EL (cell line): ENCODE measurements at regions not wholly inside any gene's neighbourhood (a gene's known extent, or its start where the extent isn't known, plus 50 kb on each side); places are given as distances from the start of the nearest gene placed in this dataset.
A peak's percentile ranks its signal among the peaks of the same experiment; 100 is the strongest.

Source experiments
- DNase-seq: peaks from one replicate; pipeline ENCODE4 v3.0.0-alpha.2; 2016

DNA sequence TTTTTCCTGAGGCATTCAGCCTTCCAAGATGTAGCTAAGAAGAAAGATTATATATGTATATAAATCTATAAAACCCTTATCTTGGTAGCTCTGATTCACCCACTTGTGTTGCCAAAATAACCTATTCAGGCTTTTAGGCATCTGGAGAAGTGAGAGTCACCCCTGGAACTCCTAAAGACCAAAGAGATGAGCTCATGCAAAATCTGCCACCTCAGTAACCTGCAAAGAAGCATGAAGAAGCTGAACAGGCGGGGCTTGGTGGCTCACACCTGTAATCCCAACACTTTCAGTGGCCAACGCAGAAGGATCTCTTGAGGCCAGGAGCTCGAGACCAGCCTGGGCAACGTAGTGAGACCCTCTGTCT is 393.7 kb downstream of the FOXO1 start:
- DNase-seq = peak; percentile 45

DNA sequence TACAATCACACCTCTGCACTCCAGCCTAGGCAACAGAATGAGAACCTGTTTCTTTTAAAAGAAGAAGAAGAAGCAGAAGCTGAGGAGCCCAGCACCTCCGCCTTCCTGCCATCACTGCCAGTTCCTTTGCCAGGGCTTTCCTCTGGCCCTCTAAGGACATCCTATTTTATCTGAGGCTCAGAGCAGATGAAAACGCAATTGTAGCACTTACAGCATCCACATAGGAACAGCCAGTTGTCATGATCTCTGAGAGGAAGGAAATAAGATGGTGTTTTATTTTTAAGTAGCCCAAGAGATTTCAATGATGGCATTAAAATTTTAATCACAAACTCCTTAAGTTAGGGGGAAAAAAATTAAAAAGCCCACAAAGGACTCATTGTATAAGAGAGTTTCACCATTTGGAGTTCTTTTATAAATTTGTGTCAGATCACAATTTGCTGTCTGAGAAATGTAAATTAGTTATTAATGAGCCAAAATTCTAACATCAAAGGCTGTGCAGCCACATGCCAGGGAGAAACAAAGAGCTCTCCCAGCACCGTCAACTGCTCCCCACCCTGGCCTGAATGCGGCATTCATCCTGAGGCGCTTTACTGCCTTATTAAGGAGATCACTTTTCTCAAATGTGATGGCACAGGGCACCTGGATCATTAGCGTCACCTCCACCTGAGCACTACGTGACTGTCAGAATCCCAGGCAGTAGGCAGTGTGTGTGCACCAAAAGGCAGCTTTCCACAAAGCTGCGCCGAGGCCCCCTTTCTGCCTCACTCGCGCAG is 393.0 kb downstream of the FOXO1 start:
- no peak for DNase-seq

DNA sequence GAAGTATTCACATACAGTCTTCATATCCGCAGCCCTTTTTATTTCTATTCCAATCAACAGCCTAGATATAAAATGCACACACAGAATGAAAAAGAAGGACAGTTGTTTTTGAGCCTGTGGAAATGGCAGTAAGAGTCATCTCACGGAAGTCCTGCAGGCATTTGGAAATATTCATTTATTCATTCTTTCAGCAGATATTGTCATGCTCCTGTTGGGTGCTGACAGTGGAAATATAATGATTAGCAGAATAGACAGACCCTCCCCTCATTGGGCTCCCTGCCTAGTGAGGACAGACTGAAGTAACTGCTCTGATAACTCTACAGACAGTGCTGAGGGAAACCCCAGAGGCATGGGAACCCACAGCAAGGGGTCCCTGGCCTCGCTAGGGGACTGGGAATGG is 392.3 kb downstream of the FOXO1 start:
- DNase-seq = no peak

DNA sequence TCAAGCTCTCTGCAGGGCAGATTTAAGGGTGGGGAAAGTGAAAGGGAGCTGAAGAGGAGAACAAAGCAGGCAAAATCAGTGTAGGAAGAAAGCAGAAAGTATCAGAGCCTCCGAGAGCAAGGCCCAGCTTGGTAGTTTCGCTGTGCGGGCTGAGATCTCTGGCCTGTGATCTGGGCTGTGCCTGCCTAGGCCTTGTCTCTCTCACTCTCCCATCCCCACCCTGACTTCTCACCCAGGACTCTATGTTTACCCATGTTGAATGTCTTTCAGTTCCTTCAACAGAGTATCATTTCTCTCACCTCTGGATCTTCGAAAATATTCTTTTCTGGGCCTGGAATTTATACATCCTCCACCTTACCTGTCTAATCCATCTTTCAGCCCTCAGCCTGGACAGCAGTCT is 391.3 kb downstream of the FOXO1 start:
- DNase-seq = no peak

DNA sequence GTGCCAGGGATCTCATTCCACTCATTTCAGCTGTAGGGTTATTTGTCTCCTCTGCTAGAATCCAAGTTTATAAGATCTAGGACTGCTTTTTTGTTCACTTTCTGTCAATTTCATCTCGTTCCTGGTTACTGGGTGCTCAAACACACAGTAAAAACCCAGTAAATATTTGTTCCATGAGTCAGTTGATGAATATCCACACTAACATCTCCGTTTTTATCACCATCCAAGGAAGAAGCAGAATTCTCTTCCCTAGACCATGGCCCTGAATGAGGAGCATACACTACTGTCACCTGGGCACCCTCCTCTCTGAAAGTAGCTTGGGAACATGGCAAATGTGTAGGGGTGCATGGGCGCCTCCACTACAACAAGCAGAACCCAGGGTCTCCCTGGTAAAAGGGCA is 390.8 kb downstream of the FOXO1 start:
- peak; percentile 71 for DNase-seq

DNA sequence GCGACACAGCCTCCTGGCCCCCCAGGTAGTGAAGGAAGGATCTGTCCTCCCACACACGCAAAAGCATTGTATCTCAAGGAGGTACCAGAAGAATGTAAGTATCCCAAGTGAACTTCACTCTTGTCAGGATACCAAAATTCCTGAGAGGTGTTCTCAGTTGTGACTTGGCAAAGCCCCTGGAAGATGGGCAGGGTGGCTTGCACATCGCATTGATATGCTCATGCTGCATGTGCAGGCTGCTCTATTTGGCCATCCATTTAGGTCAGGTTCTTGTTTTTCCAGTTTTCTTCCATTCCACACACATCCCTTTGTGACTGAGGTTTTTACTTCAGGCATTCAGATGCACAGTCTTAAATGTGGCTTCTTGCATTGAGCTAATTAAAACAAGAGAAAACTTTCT is 382.8 kb downstream of the FOXO1 start:
- no peak for DNase-seq

DNA sequence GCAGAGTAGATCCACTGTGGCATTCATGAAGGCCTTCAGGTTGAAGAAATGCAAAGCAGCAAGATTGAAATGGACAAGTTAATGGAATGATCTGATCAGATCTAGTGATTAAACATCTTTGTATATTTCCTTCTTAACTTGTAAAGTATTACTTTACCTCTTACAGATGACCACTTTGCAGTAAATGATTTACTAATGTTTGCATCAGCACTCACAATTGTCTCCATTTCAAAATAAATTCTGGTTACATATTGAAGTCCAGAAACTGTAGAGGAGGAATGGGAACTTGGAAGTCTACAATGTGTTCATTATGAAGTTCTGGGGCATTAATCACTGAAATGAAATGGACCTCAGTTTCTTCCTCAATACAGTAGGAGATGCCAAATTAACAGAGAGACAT is 380.8 kb downstream of the FOXO1 start:
- no peak for DNase-seq

DNA sequence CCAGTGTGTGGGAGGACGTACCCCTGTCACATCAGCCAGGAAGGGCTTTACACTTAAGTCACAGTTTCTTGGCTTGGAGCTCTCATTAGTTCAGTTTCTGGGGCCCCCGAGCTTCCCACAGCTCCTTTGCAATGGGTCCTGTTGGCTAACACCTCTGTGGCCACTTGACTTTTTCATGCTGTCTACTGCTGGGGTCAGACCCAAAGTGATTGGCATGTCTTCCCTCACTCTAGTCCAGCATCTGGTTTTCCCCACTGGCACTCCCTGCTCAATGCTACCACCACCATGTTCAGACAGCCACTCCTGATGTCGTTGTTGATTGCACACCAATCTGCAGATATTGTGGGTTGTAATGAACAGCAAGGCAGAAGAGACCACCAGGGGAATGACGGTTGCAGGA is 379.0 kb downstream of the FOXO1 start:
- DNase-seq = no peak

DNA sequence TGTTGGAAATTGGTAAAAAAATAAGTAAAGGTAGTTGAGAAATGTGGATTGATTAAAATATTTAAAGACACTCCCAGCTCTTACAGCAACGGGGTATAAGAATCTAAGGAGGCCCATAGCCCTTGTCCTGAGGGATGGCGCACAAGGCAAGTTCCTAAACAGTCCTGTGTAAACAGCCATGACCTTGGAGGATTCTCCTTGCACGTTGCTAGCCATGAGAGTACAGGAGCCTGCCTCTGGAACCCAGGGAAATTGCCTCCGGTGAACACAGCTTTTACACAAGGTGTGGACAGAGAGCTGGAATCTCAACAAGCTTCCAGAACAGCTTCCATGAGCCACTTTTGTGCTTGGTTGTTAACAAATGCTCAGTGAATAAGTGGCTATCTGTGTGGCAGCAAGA is 378.2 kb downstream of the FOXO1 start:
- DNase-seq = no peak

DNA sequence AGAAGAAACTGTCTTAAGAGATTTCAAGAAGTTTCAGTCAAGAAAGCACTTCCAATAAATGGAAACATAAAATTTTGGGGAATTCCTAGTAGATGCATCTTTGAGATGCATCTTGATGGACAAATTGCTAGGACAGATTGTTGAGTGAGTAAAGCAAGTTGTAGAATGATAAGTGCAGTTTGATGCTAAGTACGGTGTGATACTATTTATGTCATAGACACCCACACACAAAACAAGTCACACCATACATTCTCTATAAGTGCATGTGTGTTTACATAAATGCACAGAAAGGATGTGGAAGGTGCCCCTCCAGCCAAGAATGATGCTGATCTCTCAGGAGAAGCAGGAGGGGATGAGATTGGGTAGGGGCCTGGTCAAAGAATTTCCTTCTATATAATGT is 375.7 kb downstream of the FOXO1 start:
- no peak for DNase-seq

DNA sequence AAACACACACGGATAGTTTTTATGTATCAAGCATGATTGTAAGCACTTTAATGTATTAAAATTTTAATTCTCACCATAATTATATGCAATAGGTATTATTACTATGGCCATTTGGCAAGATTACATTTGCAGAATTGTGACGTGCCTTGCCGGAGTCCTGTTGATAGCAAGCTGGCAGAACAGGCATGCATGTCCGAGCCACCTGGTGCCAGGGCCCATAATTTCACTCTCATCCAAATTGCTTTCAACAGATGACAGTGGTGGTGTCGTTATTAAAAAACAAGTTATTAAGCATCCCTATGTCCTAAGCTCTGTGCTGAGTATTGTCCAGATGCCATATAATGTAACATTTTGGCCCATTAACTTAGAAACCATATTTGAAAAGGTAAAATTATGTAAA is 374.3 kb downstream of the FOXO1 start:
- DNase-seq = no peak

DNA sequence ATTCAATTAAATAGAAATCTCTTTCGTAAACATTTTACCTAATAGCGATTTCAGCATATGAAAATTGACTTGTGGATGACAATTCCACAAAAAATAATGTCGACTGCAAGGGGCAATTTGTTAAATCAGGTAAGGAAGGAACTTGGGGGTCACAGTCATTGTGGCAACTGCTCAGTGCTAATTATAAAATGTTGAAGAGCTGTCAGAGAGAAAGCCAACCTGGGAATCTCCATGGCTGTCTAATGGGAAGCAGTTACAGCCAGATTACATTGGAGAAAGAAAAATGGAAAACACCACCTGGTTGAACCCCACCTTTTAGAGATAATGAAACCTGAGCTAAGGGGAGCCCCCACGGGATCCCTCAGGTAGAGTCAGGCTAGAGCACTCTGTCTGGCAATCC is 373.9 kb downstream of the FOXO1 start:
- DNase-seq = no peak

DNA sequence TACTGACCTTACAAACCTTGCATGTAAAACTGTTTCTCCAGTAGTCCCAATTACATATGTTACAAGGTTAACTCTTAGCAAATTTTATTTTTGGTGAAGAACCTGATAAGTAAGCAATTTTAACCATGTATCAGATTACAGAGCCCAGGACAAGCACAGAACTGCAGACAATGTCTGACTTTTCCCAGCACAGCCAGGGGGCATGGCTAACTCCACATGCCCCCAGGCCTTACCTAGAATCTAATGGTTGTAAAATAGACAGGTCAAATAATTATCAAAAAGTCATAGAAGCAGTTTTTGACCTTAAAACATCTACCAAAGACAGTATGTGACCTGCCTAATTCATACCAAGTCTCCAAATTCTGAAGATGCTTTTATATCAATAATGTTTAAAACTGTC is 364.1 kb downstream of the FOXO1 start:
- DNase-seq = no peak

DNA sequence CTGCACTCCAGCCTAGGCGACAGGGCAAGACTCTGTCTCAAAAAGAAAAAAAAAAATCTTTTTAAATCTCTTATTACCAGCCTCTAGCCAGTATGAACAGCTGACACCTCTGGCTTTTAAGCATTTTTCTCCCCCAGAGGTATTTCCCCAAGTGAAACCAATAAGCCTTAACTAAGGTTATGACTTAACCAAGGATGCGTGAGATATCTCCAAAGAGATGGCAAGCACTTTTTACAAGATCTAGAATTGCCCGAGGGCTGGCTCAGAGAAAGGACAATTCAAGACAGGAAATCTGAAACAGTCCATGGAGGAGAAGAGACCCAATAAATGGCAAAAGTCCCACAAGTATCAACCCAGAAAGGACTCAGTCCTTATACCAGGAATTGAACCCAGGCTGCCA is 362.1 kb downstream of the FOXO1 start:
- no peak for DNase-seq

DNA sequence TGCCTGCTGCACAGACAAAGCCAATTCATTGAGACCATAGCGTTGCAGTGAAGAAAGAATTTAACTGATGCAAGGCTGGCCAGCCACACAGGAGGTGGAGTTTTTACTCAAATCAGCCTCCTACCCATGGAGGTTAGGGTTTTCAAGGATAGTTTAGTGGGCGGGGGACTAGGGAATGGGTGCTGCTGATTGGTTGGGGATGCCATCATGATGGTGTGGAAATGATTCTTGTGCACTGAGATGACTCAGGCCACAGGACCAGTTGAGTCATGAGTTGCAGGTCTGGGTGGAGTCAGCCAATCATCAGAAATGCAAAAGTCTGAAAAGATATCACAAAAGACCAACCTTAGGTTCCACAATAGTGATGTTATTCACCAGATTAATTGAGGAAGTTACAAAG is 359.6 kb downstream of the FOXO1 start:
- DNase-seq = no peak

DNA sequence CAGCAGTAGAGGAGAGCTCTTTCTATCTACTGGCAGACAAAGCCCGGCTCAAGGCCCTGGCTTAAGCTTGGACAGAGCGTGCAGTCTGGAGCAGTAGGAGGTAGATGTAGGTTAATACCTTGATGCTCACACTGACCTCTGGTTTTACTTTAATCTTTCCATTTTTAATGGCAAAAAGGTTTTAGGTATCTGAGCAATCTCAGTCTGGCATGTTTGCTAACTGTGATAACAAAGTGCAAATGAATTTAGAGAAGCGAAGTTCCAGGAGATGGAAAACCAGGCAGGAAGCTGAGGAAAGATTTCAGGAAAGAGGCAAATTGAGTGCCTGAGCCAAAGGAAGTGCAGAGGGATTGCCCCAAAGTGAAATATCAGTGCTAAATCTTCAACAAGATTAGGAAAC is 356.6 kb downstream of the FOXO1 start:
- DNase-seq = no peak

DNA sequence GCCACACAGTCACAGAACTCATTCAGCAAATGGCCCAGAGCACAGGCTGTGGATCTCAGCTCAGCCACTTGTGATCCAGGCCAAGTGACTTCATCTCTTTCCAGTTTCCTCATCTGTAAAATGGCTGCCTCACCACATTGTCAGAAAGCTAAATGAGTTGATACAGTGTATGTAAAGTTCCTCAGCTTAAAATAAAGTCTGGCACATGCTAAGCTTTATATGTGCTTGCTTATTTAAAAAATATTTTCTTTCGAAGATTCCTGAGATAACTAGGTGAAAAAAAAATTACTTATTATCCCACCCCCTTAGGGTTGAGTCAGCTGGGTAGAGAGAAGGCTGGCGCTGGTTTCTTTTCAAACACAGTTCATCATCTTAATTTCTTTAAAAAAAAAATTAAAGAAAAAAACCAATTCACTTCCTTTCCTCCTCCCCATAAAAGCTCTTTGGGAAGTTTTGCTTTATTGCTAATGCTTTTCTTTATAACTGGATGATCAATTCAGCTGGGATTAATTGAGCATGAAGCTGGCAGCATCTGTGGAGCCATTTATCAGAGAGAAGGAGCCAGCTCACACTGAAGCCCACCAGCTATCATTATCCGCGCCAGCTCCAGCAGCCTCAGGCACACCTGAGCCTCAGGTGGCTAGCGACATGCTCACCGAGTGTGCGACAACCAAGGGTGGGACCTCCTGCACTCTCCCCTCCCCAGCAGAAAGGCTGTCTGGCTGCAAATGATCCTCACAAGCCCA is 354.9 kb downstream of the FOXO1 start:
- DNase-seq = no peak

DNA sequence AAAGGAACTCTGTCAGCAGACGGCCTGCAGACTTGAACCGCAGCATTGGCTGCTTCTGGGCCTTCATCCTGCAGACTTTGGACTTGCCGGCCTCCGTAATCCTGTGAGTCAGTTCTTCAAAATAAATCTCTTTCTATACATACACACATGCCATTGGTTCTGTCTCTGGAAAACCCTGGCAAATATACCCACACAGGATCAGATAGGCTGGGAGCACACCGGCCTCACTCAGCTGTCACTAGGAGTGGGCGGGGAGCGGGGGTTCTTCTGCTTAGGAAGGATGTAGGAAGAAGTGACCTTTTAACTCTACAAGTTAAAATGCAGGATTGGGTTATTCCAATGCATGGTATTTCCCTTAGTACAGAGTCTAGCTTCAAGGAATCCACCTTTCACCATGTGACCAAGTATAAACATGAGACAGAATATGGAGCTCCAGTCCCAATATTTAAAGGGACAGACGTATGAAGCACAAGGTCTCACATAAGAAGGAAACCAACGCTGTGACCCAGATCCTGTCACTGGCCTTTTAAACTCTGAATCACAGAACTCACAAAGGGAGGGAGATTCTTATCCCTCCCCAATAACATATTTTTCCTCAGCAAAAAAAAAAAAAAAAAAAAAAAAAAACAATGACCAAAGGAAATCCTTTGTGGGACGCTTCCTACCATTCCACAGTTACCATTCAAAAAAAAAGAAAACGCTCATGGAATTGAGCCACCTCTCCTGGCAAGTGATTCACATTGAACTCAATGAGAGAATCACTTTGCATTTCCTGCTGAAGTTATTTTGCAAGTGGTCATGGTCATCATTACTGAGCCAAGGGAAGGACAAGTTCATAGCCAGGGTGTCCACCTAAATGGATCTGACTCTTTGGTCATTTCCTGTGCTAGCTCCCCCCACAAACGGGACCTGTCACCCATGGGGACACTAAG is 352.9 kb downstream of the FOXO1 start:
- DNase-seq = no peak

DNA sequence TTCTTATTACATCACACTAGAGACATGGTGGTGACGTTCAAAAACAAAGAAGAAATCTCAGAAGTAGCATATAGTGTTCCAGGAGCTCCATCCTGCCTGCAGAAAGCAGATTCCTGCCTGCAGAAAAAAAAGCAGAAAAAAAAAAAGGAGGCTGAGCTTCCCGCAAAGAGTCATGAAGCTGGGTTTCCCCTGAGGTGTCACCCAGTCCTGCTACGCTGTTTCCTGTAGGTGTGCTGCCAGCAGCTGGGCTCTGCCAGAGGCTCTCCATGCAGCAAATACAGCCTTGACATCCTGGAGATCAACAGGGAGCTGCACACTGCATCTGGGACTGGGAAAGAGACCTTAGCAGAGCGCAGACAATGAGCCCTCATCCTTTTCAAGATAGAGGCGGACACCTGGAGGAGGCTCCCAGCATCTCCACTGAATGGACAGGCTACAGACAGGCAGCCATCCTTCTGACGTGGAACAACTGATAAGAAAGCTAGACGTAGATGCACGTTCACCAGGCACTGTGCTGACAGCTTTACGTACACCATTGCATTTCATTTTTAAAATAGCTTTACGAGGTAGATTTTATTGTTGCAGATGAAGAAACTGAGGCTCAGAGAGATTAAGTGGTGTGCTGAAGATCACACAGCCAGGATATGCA is 350.9 kb downstream of the FOXO1 start:
- no peak for DNase-seq

DNA sequence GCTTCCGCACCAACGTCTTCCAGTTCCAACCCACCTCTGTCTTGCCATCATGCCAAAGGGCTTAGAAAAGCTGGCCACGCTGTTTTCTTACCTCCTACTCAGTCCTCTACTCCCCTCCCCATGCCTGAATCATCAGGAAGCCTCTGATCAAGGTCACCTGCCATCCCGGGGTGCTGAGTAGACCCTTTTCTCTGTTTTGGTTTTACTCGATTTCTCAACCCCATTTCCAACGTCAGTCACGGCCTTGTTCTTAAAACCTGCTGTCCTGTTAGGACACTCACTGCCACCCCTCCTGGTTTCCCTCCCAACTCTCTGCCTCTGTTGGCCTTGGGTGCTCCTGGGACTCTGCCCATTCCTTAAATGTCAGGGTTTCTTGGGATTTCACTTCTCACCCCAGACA is 350.1 kb downstream of the FOXO1 start:
- no peak for DNase-seq

DNA sequence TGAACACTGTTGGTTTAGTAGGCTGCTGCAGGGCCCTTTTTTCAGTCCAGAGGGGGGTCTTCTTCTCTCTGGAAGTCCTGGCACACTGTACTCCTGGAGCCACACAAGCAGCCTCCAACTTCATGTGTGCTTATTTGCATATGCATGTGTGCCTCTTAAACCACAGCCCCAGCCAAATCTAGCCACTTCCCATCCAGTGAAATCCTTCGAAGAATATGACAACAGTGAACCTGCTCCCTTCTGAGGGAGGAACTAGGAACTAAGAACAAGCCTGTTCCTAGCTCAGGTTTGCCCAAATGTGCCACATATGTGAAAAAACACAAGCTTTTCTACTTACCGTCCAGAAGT is 348.5 kb downstream of the FOXO1 start:
- no peak for DNase-seq

DNA sequence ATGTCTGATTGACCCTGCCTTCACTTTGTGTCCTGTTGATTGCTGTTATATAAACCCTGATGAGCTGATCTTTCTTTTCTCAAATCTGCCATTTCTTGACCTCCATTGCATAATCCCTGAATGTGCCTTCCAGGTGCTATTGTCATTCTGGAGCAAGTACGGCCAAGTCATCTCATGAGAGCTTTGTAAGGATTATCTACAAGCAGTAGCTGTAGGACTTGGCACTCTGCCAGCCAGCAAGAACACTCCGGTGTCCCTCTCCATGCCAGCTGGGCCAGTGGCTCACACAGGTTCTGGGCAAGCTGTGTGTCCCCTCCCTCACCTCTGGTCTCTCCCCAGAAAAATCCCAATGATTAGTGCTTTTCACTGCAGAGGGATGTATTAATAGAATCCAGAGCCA is 348.1 kb downstream of the FOXO1 start:
- DNase-seq = no peak
